Esophagus squamous epithelium (tissue), 4 donors: ENCODE measurements at regions not wholly inside any gene's neighbourhood (a gene's known extent, or its start where the extent isn't known, plus 50 kb on each side); places are given as distances from the start of the nearest gene placed in this dataset.

ENCODE experiments used
- CTCF ChIP-seq, 6 experiments: fragments of 450-650 bp in 4 of 6; fragments of 200-600 bp in 2 of 6; sonication (generic) in 2 of 6; IDR thresholded peaks; one replicate each; pipeline ENCODE4 v1.5.1; 2016 to 2019; ENCODE audit warnings: antibody characterized with exemption in 6 of 6, mild to moderate bottlenecking in 4 of 6, moderate library complexity in 4 of 6
- POLR2A ChIP-seq, 4 donors: fragments of 450-650 bp; IDR thresholded peaks; one replicate each; pipeline ENCODE4 v1.6.1; 2017; ENCODE audit warnings: antibody characterized with exemption in 4 of 4, mild to moderate bottlenecking in 4 of 4, moderate library complexity in 3 of 4

GRCh38 chr4:143082701-143083100 is 102.0 kb upstream of the USP38 start:
- TF ChIP-seq POLR2A (IDR thresholded peaks at IDR 0.05) (no peak), CTCF (IDR thresholded peaks at IDR 0.05) (no peak)
